ENCODE measurements at regions not wholly inside any gene's neighbourhood (a gene's known extent, or its start where the extent isn't known, plus 50 kb on each side); places are given as distances from the start of the nearest gene placed in this dataset.

DNA sequence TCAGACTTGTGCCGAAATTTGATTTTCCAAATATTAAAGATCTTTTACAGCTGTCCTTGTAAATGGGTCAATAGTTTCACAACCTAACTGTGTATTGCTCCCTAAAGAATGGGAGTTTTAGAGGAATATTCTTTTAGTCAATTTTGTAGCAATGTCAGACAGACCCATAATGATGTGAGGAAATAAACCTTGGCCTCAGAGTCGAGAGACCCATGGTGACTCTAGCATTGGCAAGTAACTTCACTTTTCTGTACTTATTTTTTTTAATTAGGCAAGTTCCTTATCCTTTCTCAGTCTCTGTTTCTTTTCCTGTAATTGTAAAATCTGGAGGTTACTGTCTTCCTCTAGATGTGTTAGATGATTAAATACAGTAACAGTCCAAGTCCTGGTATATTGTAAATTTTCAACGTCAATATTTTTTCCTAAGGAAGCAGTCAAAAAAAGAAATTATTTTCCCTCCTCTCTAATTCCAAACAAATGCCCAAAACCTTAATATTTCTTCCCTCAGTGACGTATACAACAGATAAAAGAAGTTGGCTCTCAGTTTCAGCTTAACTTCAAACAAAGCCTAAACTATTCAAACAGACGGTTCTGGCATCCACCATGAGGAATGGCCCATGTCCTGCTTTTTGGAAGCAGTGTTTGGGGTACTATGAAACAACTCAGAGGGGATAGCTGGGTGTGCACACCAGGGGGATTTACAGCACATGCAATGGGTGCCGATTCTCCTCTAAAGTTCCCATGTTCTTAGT is 466.7 kb downstream of the TNS1 start:
- TF ChIP-seq, protein P1, sequence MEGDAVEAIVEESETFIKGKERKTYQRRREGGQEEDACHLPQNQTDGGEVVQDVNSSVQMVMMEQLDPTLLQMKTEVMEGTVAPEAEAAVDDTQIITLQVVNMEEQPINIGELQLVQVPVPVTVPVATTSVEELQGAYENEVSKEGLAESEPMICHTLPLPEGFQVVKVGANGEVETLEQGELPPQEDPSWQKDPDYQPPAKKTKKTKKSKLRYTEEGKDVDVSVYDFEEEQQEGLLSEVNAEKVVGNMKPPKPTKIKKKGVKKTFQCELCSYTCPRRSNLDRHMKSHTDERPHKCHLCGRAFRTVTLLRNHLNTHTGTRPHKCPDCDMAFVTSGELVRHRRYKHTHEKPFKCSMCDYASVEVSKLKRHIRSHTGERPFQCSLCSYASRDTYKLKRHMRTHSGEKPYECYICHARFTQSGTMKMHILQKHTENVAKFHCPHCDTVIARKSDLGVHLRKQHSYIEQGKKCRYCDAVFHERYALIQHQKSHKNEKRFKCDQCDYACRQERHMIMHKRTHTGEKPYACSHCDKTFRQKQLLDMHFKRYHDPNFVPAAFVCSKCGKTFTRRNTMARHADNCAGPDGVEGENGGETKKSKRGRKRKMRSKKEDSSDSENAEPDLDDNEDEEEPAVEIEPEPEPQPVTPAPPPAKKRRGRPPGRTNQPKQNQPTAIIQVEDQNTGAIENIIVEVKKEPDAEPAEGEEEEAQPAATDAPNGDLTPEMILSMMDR (IDR thresholded peaks at IDR 0.05; ENCODE audit: low read depth, low read length) = no peak
- TF ChIP-seq, protein P2, sequence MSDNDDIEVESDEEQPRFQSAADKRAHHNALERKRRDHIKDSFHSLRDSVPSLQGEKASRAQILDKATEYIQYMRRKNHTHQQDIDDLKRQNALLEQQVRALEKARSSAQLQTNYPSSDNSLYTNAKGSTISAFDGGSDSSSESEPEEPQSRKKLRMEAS (IDR thresholded peaks at IDR 0.05; ENCODE audit: low read depth, low read length) = no peak

All from NB4 (cell line).